Thoracic aorta (tissue), 2 donors: ENCODE measurements at regions not wholly inside any gene's neighbourhood (a gene's known extent, or its start where the extent isn't known, plus 50 kb on each side); places are given as distances from the start of the nearest gene placed in this dataset.

Experiments
- ATAC-seq: fragments of 150-250 bp; one replicate; pipeline ENCODE4 v1.8.0; 2017; ENCODE audit warnings: low read depth; ENCODE audit not compliant: insufficient number of reproducible peaks, low FRiP score
- DNase-seq: peaks from one replicate; pipeline ENCODE4 v3.0.0-alpha.2; 2020; ENCODE audit warnings: low spot score
- H3K27ac ChIP-seq, 2 donors: fragments of 200-600 bp; sonication (generic); 1 replicate in 1 of 2; 2 replicates in 1 of 2; pipeline ENCODE4 v1.5.1; 2016; ENCODE audit warnings: mild to moderate bottlenecking in 2 of 2, moderate library complexity in 2 of 2
- H3K27me3 ChIP-seq: fragments of 200-600 bp; sonication (generic); replicated peaks from 2 replicates; pipeline ENCODE4 v1.6.0; 2016; ENCODE audit warnings: mild to moderate bottlenecking; ENCODE audit not compliant: insufficient read depth
- H3K36me3 ChIP-seq: fragments of 200-600 bp; sonication (generic); one replicate; pipeline ENCODE4 v1.5.1; 2016
- H3K4me1 ChIP-seq, 2 donors: fragments of 200-600 bp; sonication (generic); 1 replicate in 1 of 2; 2 replicates in 1 of 2; pipeline versions ENCODE4 v1.5.1 to v1.6.0; 2016; ENCODE audit warnings: low read depth in 2 of 2, mild to moderate bottlenecking in 1 of 2; ENCODE audit not compliant: control insufficient read depth in 1 of 2
- H3K4me3 ChIP-seq: fragments of 200-600 bp; sonication (generic); 2 replicates; pipeline ENCODE4 v1.5.1; 2016; ENCODE audit warnings: mild to moderate bottlenecking
- H3K9me3 ChIP-seq: fragments of 200-600 bp; sonication (generic); 2 replicates; pipeline ENCODE4 v1.5.1; 2016
- CTCF ChIP-seq: fragments of 200-600 bp; sonication (generic); IDR thresholded peaks from one replicate; pipeline ENCODE4 v1.5.1; 2019; ENCODE audit warnings: antibody characterized with exemption

GRCh38 chr11:116641561-116642045 is 131.2 kb downstream of the BUD13 start:
- Histone ChIP-seq H3K4me1 (no peaks in the 10 kb centered on the region), H3K9me3 (no peaks in the 10 kb centered on the region), H3K36me3 (no peaks in the 10 kb centered on the region), H3K4me3 (no peak overlapping the region), H3K27me3 (no peaks in the 10 kb centered on the region), H3K27ac (no peak overlapping the region)
- DNase-seq (no peak), ATAC-seq (no peak)
- TF ChIP-seq CTCF = peak; percentile 44

GRCh38 chr11:116640641-116641402 is 132.0 kb downstream of the BUD13 start:
- no peak for TF ChIP-seq CTCF
- no peaks in the 10 kb centered on the region for H3K36me3 ChIP-seq
- DNase-seq = no peak
- no peak overlapping the region for H3K4me3 ChIP-seq
- no peak for ATAC-seq
- no peaks in the 10 kb centered on the region for H3K9me3 ChIP-seq
- H3K27me3 ChIP-seq = no peaks in the 10 kb centered on the region
- no peak overlapping the region for H3K27ac ChIP-seq
- H3K4me1 ChIP-seq = no peaks in the 10 kb centered on the region

DNA sequence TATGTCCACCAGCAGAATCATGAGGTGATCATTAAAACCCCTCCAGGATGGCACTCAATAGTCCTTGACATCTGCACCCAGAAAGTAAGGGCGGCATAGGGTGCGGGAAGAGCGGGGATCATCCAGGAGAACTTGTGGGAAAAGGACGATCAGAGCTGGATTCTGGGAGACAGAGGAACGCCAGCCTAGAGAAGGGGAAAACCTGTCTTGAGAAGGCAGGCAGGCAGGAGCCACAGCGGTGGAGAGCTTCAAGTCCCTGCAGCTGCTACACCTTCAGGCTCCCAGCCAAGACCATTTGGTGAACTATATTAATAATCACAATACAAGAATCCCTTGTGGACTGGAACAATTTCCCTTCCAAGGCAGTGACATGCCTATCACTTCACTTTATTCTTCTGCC is 134.3 kb downstream of the BUD13 start:
- no peak for TF ChIP-seq CTCF
- Histone ChIP-seq H3K4me3 (no peak overlapping the region), H3K27me3 (no peaks in the 10 kb centered on the region), H3K27ac (no peak overlapping the region), H3K9me3 (no peaks in the 10 kb centered on the region), H3K4me1 (no peaks in the 10 kb centered on the region), H3K36me3 (no peaks in the 10 kb centered on the region)
- DNase-seq (no peak), ATAC-seq (no peak)

GRCh38 chr11:116637766-116638165 is 135.0 kb downstream of the BUD13 start:
- H3K27ac ChIP-seq = no peak overlapping the region
- H3K27me3 ChIP-seq = no peaks in the 10 kb centered on the region
- ATAC-seq (no peak), DNase-seq (no peak)
- H3K36me3 ChIP-seq = no peaks in the 10 kb centered on the region
- H3K4me3 ChIP-seq = no peak overlapping the region
- H3K9me3 ChIP-seq = no peaks in the 10 kb centered on the region
- no peaks in the 10 kb centered on the region for H3K4me1 ChIP-seq
- no peak for TF ChIP-seq CTCF

DNA sequence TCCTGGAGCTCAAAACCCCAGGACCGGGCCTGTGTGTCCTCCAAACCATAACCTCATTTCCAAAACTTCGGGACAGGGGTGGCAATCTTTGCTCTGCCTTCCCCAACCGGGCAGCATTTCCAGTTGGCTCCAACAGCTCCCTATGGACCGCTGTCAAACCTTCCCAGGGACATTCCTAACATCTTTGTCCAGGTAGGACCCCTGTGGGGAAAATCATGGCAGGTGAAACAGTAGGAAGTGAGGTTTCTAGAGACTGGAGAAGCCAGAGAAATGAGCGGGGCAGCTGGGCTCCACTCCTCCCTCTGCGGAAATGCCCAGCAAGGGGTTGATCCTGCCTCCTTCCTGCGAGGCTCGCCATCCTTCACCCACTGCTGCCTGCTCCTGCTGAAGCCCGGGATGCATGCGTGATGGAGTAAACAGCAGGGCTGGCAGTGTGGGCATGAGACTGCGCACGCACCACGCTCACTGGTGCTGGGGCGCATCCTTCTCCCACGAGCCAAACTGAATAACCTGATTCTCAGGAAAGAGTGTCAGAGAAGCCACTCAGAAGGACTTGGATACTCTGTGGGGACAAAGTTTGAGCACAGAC is 136.4 kb downstream of the BUD13 start:
- no peak overlapping the region for H3K27ac ChIP-seq
- no peak for TF ChIP-seq CTCF
- H3K36me3 ChIP-seq = no peaks in the 10 kb centered on the region
- DNase-seq (no peak), ATAC-seq (no peak)
- H3K4me1 ChIP-seq = no peaks in the 10 kb centered on the region
- H3K27me3 ChIP-seq = no peaks in the 10 kb centered on the region
- H3K4me3 ChIP-seq = no peak overlapping the region
- no peaks in the 10 kb centered on the region for H3K9me3 ChIP-seq
